ENCODE measurements at regions not wholly inside any gene's neighbourhood (a gene's known extent, or its start where the extent isn't known, plus 50 kb on each side); places are given as distances from the start of the nearest gene placed in this dataset.

DNA sequence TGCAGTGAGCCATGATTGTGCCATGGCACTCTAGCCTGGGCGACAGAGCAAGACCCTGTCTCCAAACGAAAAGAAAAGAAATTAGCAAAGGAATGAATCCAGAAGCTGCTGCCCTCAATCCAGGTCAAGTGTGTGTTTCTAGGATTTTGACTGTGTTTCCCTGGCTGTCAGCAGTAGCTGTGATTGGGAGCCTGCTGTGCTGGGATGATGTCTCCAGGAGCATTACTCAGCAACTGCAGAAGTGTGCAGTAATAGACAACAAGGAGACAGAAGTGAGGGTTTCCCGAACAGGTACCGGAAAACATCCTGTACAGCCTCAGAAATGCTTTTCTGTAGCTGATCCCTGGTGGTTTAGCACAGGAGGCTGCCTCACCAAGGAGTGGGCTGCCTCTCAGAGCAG, 492.5 kb downstream of the FUT8 start:
- TF ChIP-seq, protein P1, sequence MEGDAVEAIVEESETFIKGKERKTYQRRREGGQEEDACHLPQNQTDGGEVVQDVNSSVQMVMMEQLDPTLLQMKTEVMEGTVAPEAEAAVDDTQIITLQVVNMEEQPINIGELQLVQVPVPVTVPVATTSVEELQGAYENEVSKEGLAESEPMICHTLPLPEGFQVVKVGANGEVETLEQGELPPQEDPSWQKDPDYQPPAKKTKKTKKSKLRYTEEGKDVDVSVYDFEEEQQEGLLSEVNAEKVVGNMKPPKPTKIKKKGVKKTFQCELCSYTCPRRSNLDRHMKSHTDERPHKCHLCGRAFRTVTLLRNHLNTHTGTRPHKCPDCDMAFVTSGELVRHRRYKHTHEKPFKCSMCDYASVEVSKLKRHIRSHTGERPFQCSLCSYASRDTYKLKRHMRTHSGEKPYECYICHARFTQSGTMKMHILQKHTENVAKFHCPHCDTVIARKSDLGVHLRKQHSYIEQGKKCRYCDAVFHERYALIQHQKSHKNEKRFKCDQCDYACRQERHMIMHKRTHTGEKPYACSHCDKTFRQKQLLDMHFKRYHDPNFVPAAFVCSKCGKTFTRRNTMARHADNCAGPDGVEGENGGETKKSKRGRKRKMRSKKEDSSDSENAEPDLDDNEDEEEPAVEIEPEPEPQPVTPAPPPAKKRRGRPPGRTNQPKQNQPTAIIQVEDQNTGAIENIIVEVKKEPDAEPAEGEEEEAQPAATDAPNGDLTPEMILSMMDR (IDR thresholded peaks at IDR 0.05), result no peak
- TF ChIP-seq POLR2A (IDR thresholded peaks at IDR 0.05), result no peak
